ENCODE measurements at regions not wholly inside any gene's neighbourhood (a gene's known extent, or its start where the extent isn't known, plus 50 kb on each side); places are given as distances from the start of the nearest gene placed in this dataset.

DNA sequence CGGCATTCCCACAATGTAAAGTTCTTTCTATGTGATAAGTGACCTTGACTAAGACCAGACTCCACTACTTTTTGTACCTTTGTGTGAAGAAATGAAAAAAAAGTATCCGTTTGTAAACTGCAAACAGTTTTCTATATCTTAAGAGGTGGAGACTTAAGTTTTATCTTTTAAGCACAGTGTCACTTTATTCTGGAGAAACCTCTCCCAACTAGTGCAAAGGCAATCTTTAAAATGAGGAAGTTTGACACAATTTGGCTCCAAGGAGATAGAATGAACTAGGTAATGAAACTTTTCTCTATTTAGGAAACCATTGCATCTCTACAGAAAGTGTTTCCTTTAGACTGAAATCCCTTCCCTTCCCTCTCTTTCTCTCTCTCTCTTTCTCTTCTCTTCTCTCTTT is 122.9 kb downstream of the SAMD9 start:
- H3K9ac ChIP-seq (ENCODE audit: low read length), result no peak overlapping the region
- no peak overlapping the region for H3K4me3 ChIP-seq (ENCODE audit: low read depth, low read length)
- no peaks in the 10 kb centered on the region; the same call in 1 of the 2 replicates for H3K4me1 ChIP-seq (ENCODE audit: control insufficient read depth, insufficient read depth, low read length)
- H3K27ac ChIP-seq (ENCODE audit: low read depth, low read length), result no peak overlapping the region
- H3K36me3 ChIP-seq (ENCODE audit: control insufficient read depth, insufficient read depth, low read length), result no peaks in the 10 kb centered on the region
- H3K27me3 ChIP-seq (ENCODE audit: control insufficient read depth, insufficient read depth, low read length), result no peaks in the 10 kb centered on the region
- H3K9me3 ChIP-seq (ENCODE audit: control insufficient read depth, insufficient read depth, low read depth, low read length), result no peaks in the 10 kb centered on the region

DNA sequence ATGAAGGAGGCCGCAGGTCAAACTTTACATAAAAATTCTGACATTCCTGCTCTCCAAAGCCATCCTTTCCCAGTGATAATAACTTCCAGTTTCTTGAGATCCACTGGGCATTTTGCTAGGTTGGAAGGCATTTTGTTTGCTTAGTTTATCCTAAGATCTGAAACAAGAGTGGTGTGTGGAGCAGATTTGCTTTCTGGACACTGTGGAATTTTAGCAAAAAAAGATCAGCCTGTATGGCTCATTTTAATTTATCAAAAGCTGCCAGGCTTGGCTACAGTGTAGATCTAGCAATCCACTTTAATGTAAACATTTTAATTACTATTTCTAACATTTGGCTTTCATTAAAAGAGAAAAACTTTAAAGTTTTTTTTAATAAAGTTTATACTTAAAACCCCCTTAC is 124.8 kb downstream of the SAMD9 start:
- H3K27ac ChIP-seq (ENCODE audit: low read depth, low read length), result no peak overlapping the region
- H3K36me3 ChIP-seq (ENCODE audit: control insufficient read depth, insufficient read depth, low read length), result no peaks in the 10 kb centered on the region
- H3K9ac ChIP-seq (ENCODE audit: low read length), result no peak overlapping the region
- H3K9me3 ChIP-seq (ENCODE audit: control insufficient read depth, insufficient read depth, low read depth, low read length), result no peaks in the 10 kb centered on the region
- H3K4me3 ChIP-seq (ENCODE audit: low read depth, low read length), result no peak overlapping the region
- no peaks in the 10 kb centered on the region for H3K27me3 ChIP-seq (ENCODE audit: control insufficient read depth, insufficient read depth, low read length)
- no peaks in the 10 kb centered on the region; the same call in 1 of the 2 replicates for H3K4me1 ChIP-seq (ENCODE audit: control insufficient read depth, insufficient read depth, low read length)

DNA sequence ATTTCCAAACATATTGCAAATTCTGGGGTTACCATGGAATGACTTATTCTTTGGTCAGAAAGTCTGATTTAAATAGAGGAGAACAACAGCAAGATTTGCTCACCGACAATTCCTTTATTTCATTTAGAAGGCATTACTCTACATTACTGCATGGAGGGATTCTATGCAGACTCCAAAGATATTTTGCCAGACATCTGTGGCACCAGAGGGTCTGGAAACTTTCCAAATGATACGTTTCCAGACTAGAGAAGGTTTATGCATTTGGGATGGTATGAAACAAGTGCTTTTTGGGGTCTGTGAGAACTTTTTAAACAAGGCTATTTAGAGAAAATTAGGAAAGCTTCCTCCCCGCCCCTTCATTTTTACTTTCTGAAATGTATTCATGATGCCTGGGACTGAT is 125.3 kb downstream of the SAMD9 start:
- Histone ChIP-seq H3K4me1 (ENCODE audit: control insufficient read depth, insufficient read depth, low read length) (no peaks in the 10 kb centered on the region; the same call in 1 of the 2 replicates), H3K9ac (ENCODE audit: low read length) (no peak overlapping the region), H3K4me3 (ENCODE audit: low read depth, low read length) (no peak overlapping the region), H3K9me3 (ENCODE audit: control insufficient read depth, insufficient read depth, low read depth, low read length) (no peaks in the 10 kb centered on the region), H3K27me3 (ENCODE audit: control insufficient read depth, insufficient read depth, low read length) (no peaks in the 10 kb centered on the region), H3K27ac (ENCODE audit: low read depth, low read length) (no peak overlapping the region), H3K36me3 (ENCODE audit: control insufficient read depth, insufficient read depth, low read length) (no peaks in the 10 kb centered on the region)

DNA sequence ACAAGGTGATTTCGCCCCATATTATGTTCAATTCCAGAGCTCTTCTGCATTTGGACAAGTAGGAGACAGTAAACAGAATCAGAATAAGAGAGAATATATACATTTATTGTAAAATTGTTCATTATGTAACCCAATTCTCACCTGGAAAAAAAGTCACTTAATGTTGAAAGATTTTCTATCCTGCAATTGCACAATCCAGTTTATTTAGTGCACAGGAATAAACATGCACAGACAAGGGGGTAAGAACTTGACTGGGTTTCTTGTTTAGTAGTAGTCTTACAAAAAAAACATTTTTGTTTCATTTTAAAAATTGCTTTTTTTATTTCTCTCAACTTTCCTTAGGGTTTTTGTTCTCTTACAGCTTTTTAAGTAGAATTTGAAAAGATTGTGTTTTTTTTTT is 126.6 kb downstream of the SAMD9 start:
- Histone ChIP-seq H3K9me3 (ENCODE audit: control insufficient read depth, insufficient read depth, low read depth, low read length) (no peaks in the 10 kb centered on the region), H3K27me3 (ENCODE audit: control insufficient read depth, insufficient read depth, low read length) (no peaks in the 10 kb centered on the region), H3K4me3 (ENCODE audit: low read depth, low read length) (no peak overlapping the region), H3K36me3 (ENCODE audit: control insufficient read depth, insufficient read depth, low read length) (no peaks in the 10 kb centered on the region), H3K27ac (ENCODE audit: low read depth, low read length) (no peak overlapping the region), H3K9ac (ENCODE audit: low read length) (no peak overlapping the region), H3K4me1 (ENCODE audit: control insufficient read depth, insufficient read depth, low read length) (no peaks in the 10 kb centered on the region; the same call in 1 of the 2 replicates)

DNA sequence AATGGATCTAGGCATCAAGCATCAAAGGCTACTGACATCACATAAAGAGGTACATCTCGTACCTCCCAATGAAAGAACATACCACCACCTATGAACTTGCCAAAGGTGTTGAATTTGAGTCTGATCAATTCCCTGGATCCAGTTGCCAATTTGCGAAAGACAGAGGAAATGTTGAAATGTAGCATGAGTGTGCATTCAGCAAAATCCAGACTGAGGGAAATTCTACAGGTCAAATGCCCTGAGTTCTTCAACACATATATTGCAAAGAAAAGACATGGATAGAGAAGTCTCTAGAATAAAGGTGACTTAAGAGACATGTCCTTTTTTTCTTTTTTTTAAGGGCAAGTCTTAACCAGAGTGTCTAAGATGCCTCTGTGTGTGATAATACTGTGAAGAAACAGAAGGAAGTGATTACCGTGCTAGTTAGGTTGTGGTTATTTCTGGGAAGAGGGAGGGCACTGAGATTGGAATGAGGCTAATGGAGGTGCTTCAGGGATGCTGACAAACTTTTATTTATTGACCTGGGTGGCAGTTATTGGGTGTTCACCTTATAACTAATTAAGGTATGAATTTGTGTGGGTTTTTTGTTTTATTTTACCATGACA is 128.7 kb downstream of the SAMD9 start:
- Histone ChIP-seq H3K4me1 (ENCODE audit: control insufficient read depth, insufficient read depth, low read length) (no peaks in the 10 kb centered on the region; the same call in 1 of the 2 replicates), H3K27ac (ENCODE audit: low read depth, low read length) (no peak overlapping the region), H3K4me3 (ENCODE audit: low read depth, low read length) (no peak overlapping the region), H3K9me3 (ENCODE audit: control insufficient read depth, insufficient read depth, low read depth, low read length) (no peaks in the 10 kb centered on the region), H3K27me3 (ENCODE audit: control insufficient read depth, insufficient read depth, low read length) (no peaks in the 10 kb centered on the region), H3K36me3 (ENCODE audit: control insufficient read depth, insufficient read depth, low read length) (no peaks in the 10 kb centered on the region), H3K9ac (ENCODE audit: low read length) (no peak overlapping the region)

DNA sequence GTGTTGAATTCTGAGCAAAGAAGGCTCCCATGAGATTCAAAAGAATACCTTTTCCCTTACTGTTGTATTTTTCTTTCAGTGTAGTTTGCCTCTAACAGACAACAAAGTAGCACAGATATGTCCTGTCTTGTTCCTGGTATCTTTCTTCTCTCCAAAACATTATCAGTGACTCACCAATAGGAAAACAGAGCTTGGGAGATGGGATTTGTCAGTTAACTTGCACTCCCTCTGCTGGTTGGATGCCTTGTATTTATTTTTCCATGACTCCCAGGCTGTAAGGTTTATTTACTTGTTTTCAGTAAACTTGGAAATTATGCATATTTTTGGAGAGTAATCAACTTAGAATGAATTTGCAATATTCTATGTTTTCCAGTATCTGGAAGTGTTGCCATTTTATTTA is 129.7 kb downstream of the SAMD9 start:
- Histone ChIP-seq H3K27ac (ENCODE audit: low read depth, low read length) (no peak overlapping the region), H3K36me3 (ENCODE audit: control insufficient read depth, insufficient read depth, low read length) (no peaks in the 10 kb centered on the region), H3K4me1 (ENCODE audit: control insufficient read depth, insufficient read depth, low read length) (no peaks in the 10 kb centered on the region; the same call in 1 of the 2 replicates), H3K4me3 (ENCODE audit: low read depth, low read length) (no peak overlapping the region), H3K27me3 (ENCODE audit: control insufficient read depth, insufficient read depth, low read length) (no peaks in the 10 kb centered on the region), H3K9me3 (ENCODE audit: control insufficient read depth, insufficient read depth, low read depth, low read length) (no peaks in the 10 kb centered on the region), H3K9ac (ENCODE audit: low read length) (no peak overlapping the region)

DNA sequence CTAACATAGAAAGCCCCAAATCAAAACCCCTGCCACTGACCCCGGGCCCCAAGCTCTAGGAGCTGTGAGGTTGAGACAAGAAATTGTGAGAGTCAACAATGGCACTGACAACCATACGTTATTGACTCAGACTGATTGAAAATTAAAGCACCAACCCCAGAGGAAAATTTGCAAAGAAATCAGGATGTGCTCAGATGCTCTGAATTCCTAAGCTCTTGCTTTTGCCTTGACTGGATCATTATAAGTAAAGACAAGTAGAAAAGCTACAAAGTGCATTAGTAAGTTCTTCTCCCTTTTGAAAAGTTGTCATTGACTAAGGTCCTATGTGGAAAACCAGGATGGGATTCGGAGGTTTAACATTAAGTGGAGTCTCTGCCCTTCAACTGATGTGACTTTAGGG is 130.2 kb downstream of the SAMD9 start:
- Histone ChIP-seq H3K27me3 (ENCODE audit: control insufficient read depth, insufficient read depth, low read length) (no peaks in the 10 kb centered on the region), H3K27ac (ENCODE audit: low read depth, low read length) (no peak overlapping the region), H3K9me3 (ENCODE audit: control insufficient read depth, insufficient read depth, low read depth, low read length) (no peaks in the 10 kb centered on the region), H3K4me1 (ENCODE audit: control insufficient read depth, insufficient read depth, low read length) (no peaks in the 10 kb centered on the region; the same call in 1 of the 2 replicates), H3K36me3 (ENCODE audit: control insufficient read depth, insufficient read depth, low read length) (no peaks in the 10 kb centered on the region), H3K9ac (ENCODE audit: low read length) (no peak overlapping the region), H3K4me3 (ENCODE audit: low read depth, low read length) (no peak overlapping the region)

DNA sequence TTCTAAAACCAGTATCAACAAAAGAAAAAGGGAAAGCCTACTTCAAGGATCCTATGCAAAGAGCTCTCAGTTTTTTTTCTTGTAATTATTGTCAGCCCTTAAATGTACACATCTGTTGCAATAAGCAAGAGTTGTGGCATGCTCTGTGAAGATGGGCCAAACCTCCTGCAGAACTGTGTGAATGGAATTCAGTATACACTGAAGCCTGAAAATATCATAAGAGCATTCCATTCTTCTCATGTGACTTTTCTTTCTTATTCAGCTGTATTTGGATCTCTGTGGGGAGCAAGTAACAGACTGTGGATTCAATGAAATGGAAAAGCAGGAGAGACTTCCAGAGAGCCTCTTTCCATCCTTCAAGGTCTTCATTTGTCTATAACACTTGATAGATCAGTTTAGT is 130.7 kb downstream of the SAMD9 start:
- H3K4me1 ChIP-seq (ENCODE audit: control insufficient read depth, insufficient read depth, low read length), result no peaks in the 10 kb centered on the region; the same call in 1 of the 2 replicates
- no peaks in the 10 kb centered on the region for H3K36me3 ChIP-seq (ENCODE audit: control insufficient read depth, insufficient read depth, low read length)
- H3K27ac ChIP-seq (ENCODE audit: low read depth, low read length), result no peak overlapping the region
- H3K4me3 ChIP-seq (ENCODE audit: low read depth, low read length), result no peak overlapping the region
- H3K9me3 ChIP-seq (ENCODE audit: control insufficient read depth, insufficient read depth, low read depth, low read length), result no peaks in the 10 kb centered on the region
- no peak overlapping the region for H3K9ac ChIP-seq (ENCODE audit: low read length)
- no peaks in the 10 kb centered on the region for H3K27me3 ChIP-seq (ENCODE audit: control insufficient read depth, insufficient read depth, low read length)

DNA sequence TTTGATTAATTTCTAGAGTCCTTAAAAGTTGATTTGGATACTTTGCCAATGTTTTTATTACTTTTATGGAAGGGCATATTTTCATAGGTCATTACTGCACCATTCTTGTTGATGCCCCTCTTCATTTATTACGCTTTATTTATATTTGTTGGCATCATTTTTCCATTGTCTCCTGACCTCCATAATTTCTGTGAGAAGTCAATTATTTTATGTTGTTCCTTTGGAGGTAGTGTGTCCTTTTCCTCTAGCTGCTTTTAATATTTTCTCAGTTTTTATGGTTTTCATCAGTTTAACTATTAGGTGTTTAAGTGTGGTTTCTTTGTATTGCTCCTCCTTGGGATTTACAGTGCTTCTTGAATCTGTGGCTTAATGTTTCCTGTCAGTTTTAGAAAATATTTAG is 134.9 kb downstream of the SAMD9 start:
- H3K4me3 ChIP-seq (ENCODE audit: low read depth, low read length), result no peak overlapping the region
- no peaks in the 10 kb centered on the region for H3K4me1 ChIP-seq (ENCODE audit: control insufficient read depth, insufficient read depth, low read length)
- H3K9ac ChIP-seq (ENCODE audit: low read length), result no peak overlapping the region
- no peak overlapping the region for H3K27ac ChIP-seq (ENCODE audit: low read depth, low read length)
- H3K36me3 ChIP-seq (ENCODE audit: control insufficient read depth, insufficient read depth, low read length), result no peaks in the 10 kb centered on the region
- no peaks in the 10 kb centered on the region for H3K9me3 ChIP-seq (ENCODE audit: control insufficient read depth, insufficient read depth, low read depth, low read length)
- no peaks in the 10 kb centered on the region for H3K27me3 ChIP-seq (ENCODE audit: control insufficient read depth, insufficient read depth, low read length)

DNA sequence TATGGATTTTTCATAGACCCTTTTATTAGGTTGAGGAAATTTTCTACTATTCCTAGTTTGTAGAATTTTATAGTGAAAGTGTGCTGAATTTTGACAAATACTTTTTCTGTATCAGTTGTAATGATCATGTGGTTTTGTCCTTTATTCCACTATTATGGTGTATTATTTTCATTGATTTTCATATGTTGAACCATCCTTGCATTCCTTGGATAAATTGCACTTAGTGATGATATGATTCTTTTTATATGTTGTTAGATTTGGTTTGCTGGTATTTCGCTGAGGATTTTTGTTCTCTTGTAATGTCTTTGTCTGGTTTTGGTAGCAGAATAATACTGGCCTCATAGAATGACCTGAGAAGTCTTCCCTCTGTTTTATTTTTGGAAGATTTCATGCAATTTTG is 140.6 kb upstream of the CDK6 start:
- H3K9ac ChIP-seq (ENCODE audit: low read length), result no peak overlapping the region
- no peaks in the 10 kb centered on the region for H3K4me1 ChIP-seq (ENCODE audit: control insufficient read depth, insufficient read depth, low read length)
- H3K36me3 ChIP-seq (ENCODE audit: control insufficient read depth, insufficient read depth, low read length), result no peaks in the 10 kb centered on the region
- no peaks in the 10 kb centered on the region for H3K27me3 ChIP-seq (ENCODE audit: control insufficient read depth, insufficient read depth, low read length)
- H3K27ac ChIP-seq (ENCODE audit: low read depth, low read length), result no peak overlapping the region
- H3K9me3 ChIP-seq (ENCODE audit: control insufficient read depth, insufficient read depth, low read depth, low read length), result peaks cover 8% of the 10 kb centered on the region; the same call in 1 of the 2 replicates
- H3K4me3 ChIP-seq (ENCODE audit: low read depth, low read length), result no peak overlapping the region

DNA sequence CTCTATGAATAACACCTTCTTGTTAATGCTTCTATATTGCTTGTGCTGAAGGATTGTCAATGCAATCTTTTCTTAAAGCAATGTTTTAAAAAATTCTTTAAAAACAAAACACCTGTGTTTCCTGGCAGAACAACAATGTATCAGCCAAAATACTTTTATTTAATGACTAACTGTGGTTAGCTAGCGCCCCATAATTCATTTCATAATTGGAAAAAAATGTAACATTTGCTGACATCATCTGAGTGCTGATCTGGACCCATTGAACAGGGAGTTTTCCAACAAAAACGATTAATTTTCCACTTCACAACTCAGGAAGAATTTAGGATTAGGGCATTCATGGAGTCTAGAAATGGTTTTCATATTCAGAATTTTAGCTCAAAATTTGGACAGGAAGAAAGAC is 137.6 kb upstream of the CDK6 start:
- peaks cover 8% of the 10 kb centered on the region; the same call in 1 of the 2 replicates for H3K9me3 ChIP-seq (ENCODE audit: control insufficient read depth, insufficient read depth, low read depth, low read length)
- H3K36me3 ChIP-seq (ENCODE audit: control insufficient read depth, insufficient read depth, low read length), result no peaks in the 10 kb centered on the region
- no peak overlapping the region for H3K27ac ChIP-seq (ENCODE audit: low read depth, low read length)
- H3K9ac ChIP-seq (ENCODE audit: low read length), result no peak overlapping the region
- no peaks in the 10 kb centered on the region for H3K27me3 ChIP-seq (ENCODE audit: control insufficient read depth, insufficient read depth, low read length)
- no peaks in the 10 kb centered on the region for H3K4me1 ChIP-seq (ENCODE audit: control insufficient read depth, insufficient read depth, low read length)
- H3K4me3 ChIP-seq (ENCODE audit: low read depth, low read length), result no peak overlapping the region
